Keratinocyte (primary cell): ENCODE measurements at regions not wholly inside any gene's neighbourhood (a gene's known extent, or its start where the extent isn't known, plus 50 kb on each side); places are given as distances from the start of the nearest gene placed in this dataset.

Experiments used
- DNase-seq: peaks from one replicate; pipeline ENCODE4 v3.0.0-alpha.2; 2011; ENCODE audit warnings: low read depth, missing footprints, low spot score
- FAIRE-seq: peaks from 2 replicates; lab custom pipeline; 2011; peaks lifted over from hg19 to GRCh38; lab: Jason Lieb, UNC
- H2AFZ ChIP-seq: 2 replicates; pipeline ENCODE4 v1.6.0; 2012; ENCODE audit warnings: low read length, control low read depth, inconsistent platforms; ENCODE audit not compliant: control insufficient read depth
- H3K27ac ChIP-seq: 2 replicates; pipeline ENCODE4 v1.5.1; 2011; ENCODE audit warnings: low read length; ENCODE audit not compliant: control insufficient read depth, insufficient read depth
- H3K27me3 ChIP-seq: 3 replicates; pipeline ENCODE4 v1.6.0; 2011; ENCODE audit warnings: low read length; ENCODE audit not compliant: control insufficient read depth, insufficient read depth; ENCODE audit errors: extremely low read depth
- H3K36me3 ChIP-seq, 2 experiments: 2 replicates in 1 of 2; 3 replicates in 1 of 2; pipeline ENCODE4 v1.5.1; 2011; ENCODE audit warnings: low read length in 2 of 2, mild to moderate bottlenecking in 1 of 2; ENCODE audit not compliant: control insufficient read depth in 2 of 2, insufficient read depth in 2 of 2; ENCODE audit errors: extremely low read depth in 1 of 2
- H3K4me1 ChIP-seq: 3 replicates; pipeline ENCODE4 v1.5.1; 2011; ENCODE audit warnings: low read length; ENCODE audit not compliant: control insufficient read depth, insufficient read depth; ENCODE audit errors: extremely low read depth
- H3K4me2 ChIP-seq: 3 replicates; pipeline ENCODE4 v1.6.0; 2011; ENCODE audit warnings: low read depth, low read length; ENCODE audit not compliant: control insufficient read depth, insufficient read depth; ENCODE audit errors: extremely low read depth
- H3K4me3 ChIP-seq, 3 experiments: fragments of 200-600 bp in 1 of 3; sonication (generic) in 1 of 3; 2 replicates in 2 of 3; 3 replicates in 1 of 3; pipeline ENCODE4 v1.5.1; 2011 to 2016; ENCODE audit warnings: low read length in 3 of 3, mild to moderate bottlenecking in 3 of 3, control low read depth in 2 of 3, inconsistent platforms in 1 of 3, low read depth in 1 of 3, mixed read lengths in 1 of 3, mixed run types in 1 of 3, moderate library complexity in 1 of 3; ENCODE audit not compliant: control insufficient read depth in 2 of 3, insufficient read depth in 2 of 3; ENCODE audit errors: extremely low read depth in 1 of 3
- H3K79me2 ChIP-seq: 2 replicates; pipeline ENCODE4 v1.6.0; 2012; ENCODE audit warnings: low read length; ENCODE audit not compliant: control insufficient read depth, insufficient read depth
- H3K9ac ChIP-seq: 3 replicates; pipeline ENCODE4 v1.6.0; 2011; ENCODE audit warnings: low read length; ENCODE audit not compliant: control insufficient read depth, insufficient read depth; ENCODE audit errors: extremely low read depth
- H3K9me1 ChIP-seq: 3 replicates; pipeline ENCODE4 v1.6.0; 2011; ENCODE audit warnings: low read length; ENCODE audit not compliant: control insufficient read depth, insufficient read depth; ENCODE audit errors: extremely low read depth
- H3K9me3 ChIP-seq: 2 replicates; pipeline ENCODE4 v1.5.1; 2012; ENCODE audit warnings: low read depth, low read length; ENCODE audit not compliant: control insufficient read depth
- H4K20me1 ChIP-seq: 3 replicates; pipeline ENCODE4 v1.6.0; 2011; ENCODE audit warnings: low read length; ENCODE audit not compliant: control insufficient read depth, insufficient read depth; ENCODE audit errors: extremely low read depth
- CTCF ChIP-seq, 3 experiments: IDR thresholded peaks in 1 of 3; conservative IDR thresholded peaks in 1 of 3; optimal IDR thresholded peaks in 1 of 3; 2 replicates in 2 of 3; 3 replicates in 1 of 3; pipeline versions ENCODE3 to v1.5.1; 2011; ENCODE audit warnings: low read length in 3 of 3, mild to moderate bottlenecking in 3 of 3, moderate library complexity in 2 of 3, control low read depth in 1 of 3, inconsistent platforms in 1 of 3; ENCODE audit not compliant: insufficient read depth in 2 of 3; ENCODE audit errors: extremely low read depth in 1 of 3
- EZH2 ChIP-seq: IDR thresholded peaks from one replicate; pipeline ENCODE4 v1.6.1; 2012; ENCODE audit warnings: inconsistent platforms, mild to moderate bottlenecking, low read length, moderate library complexity
- dilution Hi-C: fragments of 300-500 bp; cut with MboI; formaldehyde crosslinking; loops from one replicate; pipeline ENCODE4 v1.7.0; 2020; ENCODE audit warnings: low sequenced_read_pairs; ENCODE audit not compliant: extremely low pct_ligation_motif_present

GRCh38 chr6:97842521-97842920 lies 559.5 kb upstream of the MMS22L start:
- Histone ChIP-seq H3K27me3 (no peaks in the 10 kb centered on the region), H4K20me1 (no peaks in the 10 kb centered on the region), H3K4me2 (no peak overlapping the region), H3K9me1 (no peaks in the 10 kb centered on the region), H3K4me3 (no peak overlapping the region), H3K79me2 (no peaks in the 10 kb centered on the region), H2AFZ (no peak overlapping the region), H3K4me1 (no peaks in the 10 kb centered on the region), H3K9me3 (no peaks in the 10 kb centered on the region), H3K27ac (no peak overlapping the region), H3K36me3 (no peaks in the 10 kb centered on the region), H3K9ac (no peak overlapping the region)
- no peak for FAIRE-seq
- dilution Hi-C loops = no loop called here
- no peak for DNase-seq
- TF ChIP-seq EZH2 (no peak), CTCF (optimal IDR thresholded peaks at IDR 0.05 in 1 of 3, IDR thresholded peaks at IDR 0.05 in 1 of 3, conservative IDR thresholded peaks at IDR 0.05 in 1 of 3; ENCODE audit: extremely low read depth in 1 of 3, insufficient read depth in 2 of 3, low read length in 3 of 3) (no peak)

DNA sequence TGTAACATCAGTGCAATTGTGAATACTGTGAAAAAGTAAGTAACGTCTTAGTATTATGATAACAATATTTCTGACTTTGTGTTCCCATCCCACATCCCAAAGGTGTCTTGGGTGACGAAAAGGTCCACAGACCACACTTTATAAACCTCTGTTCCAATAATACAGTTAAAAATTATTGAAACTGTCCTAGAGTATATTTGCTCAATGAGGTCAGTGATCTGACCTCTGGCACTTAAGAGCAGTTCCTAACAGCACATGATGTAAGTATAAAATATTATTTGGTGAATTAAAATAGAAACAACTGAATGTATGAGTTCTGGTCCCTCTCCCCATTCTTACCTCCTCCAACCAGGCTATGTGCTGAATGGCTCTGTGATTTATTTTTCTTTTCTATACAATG lies 566.4 kb upstream of the MMS22L start:
- no peaks in the 10 kb centered on the region for H3K79me2 ChIP-seq
- TF ChIP-seq CTCF (optimal IDR thresholded peaks at IDR 0.05 in 1 of 3, IDR thresholded peaks at IDR 0.05 in 1 of 3, conservative IDR thresholded peaks at IDR 0.05 in 1 of 3; ENCODE audit: extremely low read depth in 1 of 3, insufficient read depth in 2 of 3, low read length in 3 of 3) (no peak), EZH2 (no peak)
- no peak for DNase-seq
- no peak overlapping the region for H3K9ac ChIP-seq
- no peaks in the 10 kb centered on the region for H3K4me1 ChIP-seq
- no peaks in the 10 kb centered on the region for H3K27me3 ChIP-seq
- H4K20me1 ChIP-seq = no peaks in the 10 kb centered on the region
- no peak overlapping the region for H3K4me2 ChIP-seq
- H2AFZ ChIP-seq = no peak overlapping the region
- dilution Hi-C loops = no loop called here
- no peak overlapping the region for H3K27ac ChIP-seq
- no peaks in the 10 kb centered on the region for H3K9me1 ChIP-seq
- no peak overlapping the region for H3K4me3 ChIP-seq
- H3K36me3 ChIP-seq = no peaks in the 10 kb centered on the region
- no peak for FAIRE-seq
- no peaks in the 10 kb centered on the region for H3K9me3 ChIP-seq
